Urinary bladder (tissue), 3 donors: ENCODE measurements at regions not wholly inside any gene's neighbourhood (a gene's known extent, or its start where the extent isn't known, plus 50 kb on each side); places are given as distances from the start of the nearest gene placed in this dataset.
"Not testable (repeated sequence)": the region's sequence is repeated elsewhere in the genome, so short reads cannot be mapped to it uniquely, and the experiment has no call there.

Source experiments
- DNase-seq: peaks from one replicate; pipeline ENCODE4 v3.0.0-alpha.2; 2015; ENCODE audit errors: extremely low spot score
- H3K27ac ChIP-seq: one replicate; pipeline ENCODE4 v1.5.1; 2013; ENCODE audit warnings: low read depth, mild to moderate bottlenecking, moderate library complexity
- H3K36me3 ChIP-seq: one replicate; pipeline ENCODE4 v1.6.1; 2013; ENCODE audit warnings: mild to moderate bottlenecking, moderate library complexity; ENCODE audit not compliant: insufficient read depth
- H3K4me1 ChIP-seq: one replicate; pipeline ENCODE4 v1.6.1; 2013; ENCODE audit warnings: mild to moderate bottlenecking, moderate library complexity; ENCODE audit not compliant: insufficient read depth
- H3K4me3 ChIP-seq: one replicate; pipeline ENCODE4 v1.5.1; 2013; ENCODE audit warnings: low read depth, low read length
- WGBS: extraction: QIAGEN DNeasy Blood & Tissue Kit; methylation state at CpG from one replicate; pipeline ENCODE4 v1.1.7; 2013; 5-methylcytosine and 5-hydroxymethylcytosine counted together
- donor health status: healthy with polysubstance abuse.
- donor health status: healthy.

- Histone ChIP-seq H3K27ac (no peak overlapping the region), H3K4me1 (no peaks in the 10 kb centered on the region), H3K4me3 (no peak overlapping the region), H3K36me3 (no peaks in the 10 kb centered on the region)
- WGBS: 68% methylated on average over 4 of the region's 4 CpGs
- DNase-seq: no peak
These were observed 301.3 kb downstream of the SIPA1L2 start for GRCh38 chr1:232328486-232329102.

GRCh38 chr1:232327899-232328298 is 302.0 kb downstream of the SIPA1L2 start:
- DNase-seq: no peak
- no peak overlapping the region for H3K27ac ChIP-seq
- 90% methylated on average over 5 of the region's 5 CpGs for WGBS
- no peaks in the 10 kb centered on the region for H3K36me3 ChIP-seq
- H3K4me1 ChIP-seq: no peaks in the 10 kb centered on the region
- H3K4me3 ChIP-seq: no peak overlapping the region

GRCh38 chr1:232327269-232327668 is 302.7 kb downstream of the SIPA1L2 start:
- no peak for DNase-seq
- no peaks in the 10 kb centered on the region for H3K36me3 ChIP-seq
- H3K4me1 ChIP-seq: no peaks in the 10 kb centered on the region
- H3K27ac ChIP-seq: no peak overlapping the region
- H3K4me3 ChIP-seq: no peak overlapping the region

GRCh38 chr1:232322162-232322734 is 307.7 kb downstream of the SIPA1L2 start:
- no peaks in the 10 kb centered on the region for H3K4me1 ChIP-seq
- no peak overlapping the region for H3K27ac ChIP-seq
- no peaks in the 10 kb centered on the region for H3K36me3 ChIP-seq
- 94% methylated on average over 5 of the region's 5 CpGs for WGBS
- DNase-seq: no peak
- H3K4me3 ChIP-seq: no peak overlapping the region

GRCh38 chr1:232319518-232320210 is 310.3 kb downstream of the SIPA1L2 start:
- Histone ChIP-seq H3K36me3 (no peaks in the 10 kb centered on the region), H3K4me1 (no peaks in the 10 kb centered on the region), H3K4me3 (no peak overlapping the region), H3K27ac (no peak overlapping the region)
- DNase-seq: no peak
- 40% methylated on average over 4 of the region's 4 CpGs for WGBS

- no peaks in the 10 kb centered on the region for H3K36me3 ChIP-seq
- no peak overlapping the region for H3K27ac ChIP-seq
- H3K4me1 ChIP-seq: no peaks in the 10 kb centered on the region
- peak; percentile 41 for DNase-seq
- H3K4me3 ChIP-seq: no peak overlapping the region
- 75% methylated on average over 10 of the region's 10 CpGs for WGBS
These were observed 310.9 kb downstream of the SIPA1L2 start for GRCh38 chr1:232319072-232319471.

- Histone ChIP-seq H3K4me3 (no peak overlapping the region), H3K36me3 (no peaks in the 10 kb centered on the region), H3K27ac (no peak overlapping the region), H3K4me1 (no peaks in the 10 kb centered on the region)
- 97% methylated on average over 2 of the region's 2 CpGs for WGBS
- no peak for DNase-seq
These were observed 311.8 kb downstream of the SIPA1L2 start for GRCh38 chr1:232318143-232318542.

- Histone ChIP-seq H3K27ac (no peak overlapping the region), H3K4me3 (no peak overlapping the region), H3K4me1 (no peaks in the 10 kb centered on the region), H3K36me3 (no peaks in the 10 kb centered on the region)
- 98% methylated on average over 1 of the region's 1 CpG for WGBS
- no peak for DNase-seq
These were observed 312.6 kb downstream of the SIPA1L2 start for GRCh38 chr1:232317350-232317749.

GRCh38 chr1:232316864-232317263 is 313.1 kb downstream of the SIPA1L2 start:
- no peak overlapping the region for H3K27ac ChIP-seq
- H3K4me3 ChIP-seq: no peak overlapping the region
- no peak for DNase-seq
- no peaks in the 10 kb centered on the region for H3K36me3 ChIP-seq
- no peaks in the 10 kb centered on the region for H3K4me1 ChIP-seq

GRCh38 chr1:232313876-232314275 is 316.1 kb downstream of the SIPA1L2 start:
- DNase-seq, H3K4me3 ChIP-seq, H3K27ac ChIP-seq, H3K36me3 ChIP-seq, H3K4me1 ChIP-seq: not testable (repeated sequence)
- 91% methylated on average over 15 of the region's 15 CpGs for WGBS

GRCh38 chr1:232310541-232310940 is 319.4 kb downstream of the SIPA1L2 start:
- H3K27ac ChIP-seq: no peak overlapping the region

GRCh38 chr1:232308616-232309015 is 321.3 kb downstream of the SIPA1L2 start:
- WGBS: 72% methylated on average over 3 of the region's 3 CpGs
- Histone ChIP-seq H3K4me3 (no peak overlapping the region), H3K36me3 (no peaks in the 10 kb centered on the region), H3K4me1 (no peaks in the 10 kb centered on the region), H3K27ac (no peak overlapping the region)
- DNase-seq: no peak

More at GRCh38 chr1:232310541-232310940, 319.4 kb downstream of the SIPA1L2 start:
- Histone ChIP-seq H3K4me3 (no peak overlapping the region), H3K36me3 (no peaks in the 10 kb centered on the region), H3K4me1 (no peaks in the 10 kb centered on the region)
- 83% methylated on average over 5 of the region's 5 CpGs for WGBS
- DNase-seq: no peak

- Histone ChIP-seq H3K36me3 (no peaks in the 10 kb centered on the region), H3K4me1 (no peaks in the 10 kb centered on the region), H3K4me3 (no peak overlapping the region), H3K27ac (no peak overlapping the region)
- no peak for DNase-seq
- WGBS: 56% methylated on average over 5 of the region's 5 CpGs
These were observed 322.5 kb downstream of the SIPA1L2 start for GRCh38 chr1:232307296-232308017.
